ENCODE measurements at regions not wholly inside any gene's neighbourhood (a gene's known extent, or its start where the extent isn't known, plus 50 kb on each side); places are given as distances from the start of the nearest gene placed in this dataset.
"Not testable (repeated sequence)": the region's sequence is repeated elsewhere in the genome, so short reads cannot be mapped to it uniquely, and the experiment has no call there.

DNA sequence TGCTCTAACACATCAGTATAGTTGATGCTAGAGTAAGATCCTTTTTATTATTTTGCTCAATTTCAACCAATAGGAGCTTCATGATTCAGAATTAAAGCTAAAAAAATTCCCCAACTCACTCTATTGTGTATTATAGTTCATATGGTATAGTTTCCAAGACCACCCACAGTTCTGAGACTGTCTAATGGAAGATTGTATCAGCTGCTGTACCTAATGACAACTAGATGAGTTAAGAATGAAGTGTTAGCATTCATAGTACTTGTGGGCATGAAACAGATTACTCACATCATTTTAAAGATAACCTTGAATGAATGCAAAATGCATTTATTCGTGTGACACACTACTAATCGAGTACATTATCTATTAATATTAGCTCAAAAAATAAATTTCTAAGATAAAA, 289.9 kb upstream of the ATP11B start:
- DNase-seq (ENCODE audit: low read depth in 3 of 3) = no peak

DNA sequence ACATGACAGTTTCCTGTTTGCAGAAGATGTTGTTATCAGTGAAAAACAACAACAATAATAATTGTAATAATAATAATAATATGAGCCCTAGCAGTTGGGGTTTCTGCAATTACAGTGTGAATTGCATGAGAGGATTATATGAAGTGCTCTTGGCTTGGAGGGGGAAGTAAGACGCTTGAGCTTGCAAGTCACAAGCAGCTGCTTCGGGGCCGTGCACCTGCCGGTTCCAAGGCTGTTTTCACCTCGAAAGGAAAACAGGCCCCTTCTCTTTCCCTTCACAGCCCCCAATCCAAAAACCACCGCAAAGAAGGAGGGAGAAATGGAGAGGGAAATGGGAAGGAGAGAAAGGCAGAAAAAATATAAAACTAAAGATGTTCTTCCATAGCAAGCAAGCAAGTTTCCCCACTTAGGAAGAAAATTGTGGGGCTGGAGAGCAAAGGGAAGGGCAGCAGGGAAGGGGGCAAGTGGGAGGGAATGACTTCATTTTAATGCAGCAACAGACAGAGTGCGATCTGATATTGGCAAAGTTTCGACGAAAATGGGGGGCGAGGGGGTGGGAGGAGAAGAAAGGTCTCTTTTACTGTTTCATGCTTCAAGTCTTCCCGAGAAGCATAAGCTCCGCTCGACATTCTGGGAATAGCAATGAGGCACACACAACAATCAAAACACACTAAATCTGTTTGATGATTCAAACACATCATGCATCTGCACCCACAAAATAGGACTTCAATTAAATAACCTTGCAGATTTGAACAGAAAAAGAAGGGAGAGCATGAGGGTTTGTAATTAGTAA, 284.2 kb upstream of the ATP11B start:
- no peak for DNase-seq (ENCODE audit: low read depth in 3 of 3)

DNA sequence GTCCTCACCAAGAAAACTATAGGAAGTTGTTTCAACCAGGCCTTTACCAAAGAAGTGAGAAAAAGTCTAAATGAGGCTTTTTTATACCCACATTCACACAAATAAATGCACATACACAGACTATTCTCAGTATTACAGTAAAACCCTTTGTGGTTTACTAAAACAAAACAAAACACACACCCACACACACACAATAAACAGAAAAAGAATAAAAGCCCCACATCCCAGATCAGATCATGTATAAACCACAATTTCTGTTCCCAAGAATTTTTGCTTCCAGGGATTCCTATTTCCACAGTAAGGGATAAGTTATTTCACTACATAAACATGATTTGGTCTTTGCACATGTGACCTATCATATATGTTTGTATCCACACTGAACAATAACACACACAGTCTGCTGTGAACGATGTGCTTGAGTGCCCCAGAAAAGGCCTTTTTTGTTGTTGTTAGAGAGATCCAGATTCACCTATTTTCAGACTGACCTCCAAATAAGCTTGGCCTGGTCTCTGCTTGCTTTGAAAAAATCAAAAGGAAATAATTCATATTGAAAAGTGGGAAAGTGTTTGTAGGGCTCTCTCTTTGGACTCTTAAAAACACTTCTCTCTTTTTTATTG, 283.4 kb upstream of the ATP11B start:
- DNase-seq (ENCODE audit: low read depth in 3 of 3) = no peak

DNA sequence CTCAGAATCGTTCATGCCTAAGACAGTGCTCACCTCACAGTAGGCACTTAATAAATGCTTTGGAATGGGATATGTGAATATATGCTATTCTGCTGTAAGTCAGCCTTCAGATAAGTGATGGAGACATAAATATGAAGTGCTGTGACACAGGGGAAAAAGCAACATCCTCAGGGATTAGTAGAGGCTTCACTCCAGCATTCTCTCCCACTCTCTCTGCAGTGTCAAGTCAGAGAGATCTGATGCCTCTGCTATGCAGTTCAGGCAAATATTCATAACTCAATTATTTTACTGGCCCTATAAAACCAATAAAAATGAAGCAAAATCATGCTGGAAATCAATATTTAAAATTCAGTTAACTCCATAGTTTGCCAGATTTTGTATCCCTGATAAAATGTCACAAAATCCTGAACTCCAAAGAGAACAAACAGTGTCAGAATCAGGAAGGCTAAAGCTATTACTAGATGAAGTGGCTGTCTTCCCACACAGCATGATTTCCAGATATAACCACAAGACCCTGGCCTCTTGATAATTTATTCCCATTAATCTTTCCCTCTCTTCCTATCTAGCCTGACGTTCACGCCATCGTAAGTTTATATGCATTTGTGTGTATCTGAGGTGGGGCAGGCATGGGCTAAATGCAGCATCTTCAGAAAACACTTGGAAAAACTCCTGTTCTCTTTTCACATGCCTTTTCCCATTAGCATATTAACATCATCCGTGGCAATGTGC, 278.9 kb upstream of the ATP11B start:
- DNase-seq (ENCODE audit: low read depth in 3 of 3) = no peak

DNA sequence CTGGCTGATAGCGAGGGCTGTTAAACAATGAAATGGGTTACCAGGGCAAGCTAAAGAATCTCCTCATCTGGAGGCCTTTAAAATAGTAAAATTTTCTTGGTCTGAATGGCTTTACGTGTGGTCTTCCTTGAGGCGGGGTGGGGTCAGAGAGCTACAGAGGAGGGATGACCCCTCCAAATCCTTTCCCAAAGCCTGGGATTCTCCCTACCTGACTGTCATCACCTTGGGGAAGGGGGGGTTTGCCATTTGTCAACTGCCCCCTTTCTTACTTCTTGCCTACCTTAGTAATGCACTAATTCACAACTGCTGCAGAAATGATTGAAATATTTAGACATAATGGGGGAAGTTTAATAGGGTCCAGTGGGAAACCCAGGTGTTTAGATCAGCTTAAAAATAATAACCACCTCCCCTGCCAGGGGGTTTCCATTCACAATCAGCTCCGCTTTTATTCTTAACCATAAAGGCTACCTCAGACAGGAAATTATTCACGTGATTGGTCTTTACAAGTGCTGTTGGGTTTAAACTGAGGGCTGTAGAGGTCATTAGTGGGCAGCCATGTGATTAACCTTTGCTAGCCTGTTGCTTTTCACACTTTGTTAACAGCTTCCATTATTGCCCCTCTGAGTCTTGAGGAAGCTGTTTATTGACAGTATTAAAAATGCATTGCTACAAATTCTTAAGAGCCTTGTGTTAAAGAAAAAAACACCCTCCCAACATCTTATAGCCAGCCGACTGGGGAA, 276.5 kb upstream of the ATP11B start:
- DNase-seq (ENCODE audit: low read depth in 3 of 3) = no peak

DNA sequence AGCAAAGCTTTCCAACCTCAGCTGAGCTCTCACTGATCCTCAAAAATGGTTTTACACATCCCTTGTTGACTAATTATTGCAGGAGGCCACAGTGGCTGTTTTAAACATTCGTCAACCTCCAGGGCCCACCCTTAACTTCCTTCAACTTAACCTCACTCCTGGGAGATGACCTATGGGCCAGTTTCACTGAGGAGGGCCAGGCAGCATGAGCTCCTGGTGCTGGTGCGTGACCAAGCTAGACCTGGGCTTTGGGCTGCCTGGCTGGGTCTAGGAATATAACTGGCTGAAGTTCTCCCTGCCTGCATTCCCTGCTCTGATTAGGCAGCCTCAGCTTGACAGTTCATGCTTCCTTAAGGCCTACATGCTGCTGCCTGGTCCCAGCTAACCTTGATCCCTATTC, 273.7 kb upstream of the ATP11B start:
- no peak for DNase-seq (ENCODE audit: low read depth in 3 of 3)

DNA sequence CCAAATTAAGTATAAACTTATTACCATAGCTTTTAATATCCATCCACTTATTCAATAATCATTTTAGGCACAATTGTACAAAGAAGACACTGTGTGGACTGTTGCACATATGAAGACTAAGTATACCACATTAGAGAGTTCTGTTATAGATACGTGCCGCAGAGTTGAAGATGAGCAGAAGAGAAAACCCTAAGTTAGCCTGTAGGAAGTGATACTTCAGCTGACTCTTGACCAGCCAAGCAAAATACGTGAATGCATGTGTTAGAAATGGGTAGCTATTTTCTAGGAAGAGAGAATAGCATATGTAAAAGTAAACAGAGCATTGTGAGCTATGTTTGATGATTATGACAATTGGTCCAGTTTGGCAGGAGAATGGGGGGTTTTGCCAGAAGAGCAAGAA, 272.0 kb upstream of the ATP11B start:
- DNase-seq (ENCODE audit: low read depth in 3 of 3) = no peak

DNA sequence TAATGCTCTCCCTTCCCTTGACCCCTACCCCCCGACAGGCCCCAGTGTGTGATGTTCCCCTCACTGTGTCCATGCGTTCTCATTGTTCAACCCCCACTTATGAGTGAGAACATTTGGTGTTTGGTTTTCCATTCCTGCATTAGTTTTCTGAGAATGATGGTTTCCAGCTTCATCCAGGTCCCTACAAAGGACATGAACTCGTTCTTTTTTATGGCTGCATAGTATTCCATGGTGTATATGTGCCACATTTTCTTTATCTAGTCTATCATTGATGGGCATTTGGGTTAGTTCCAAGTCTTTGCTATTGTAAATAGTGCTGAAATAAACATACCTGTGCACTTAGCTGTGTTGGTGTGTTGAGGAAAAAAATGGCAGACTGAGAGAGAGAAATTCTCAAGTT, 269.9 kb upstream of the ATP11B start:
- DNase-seq (ENCODE audit: low read depth in 3 of 3) = not testable (repeated sequence)

DNA sequence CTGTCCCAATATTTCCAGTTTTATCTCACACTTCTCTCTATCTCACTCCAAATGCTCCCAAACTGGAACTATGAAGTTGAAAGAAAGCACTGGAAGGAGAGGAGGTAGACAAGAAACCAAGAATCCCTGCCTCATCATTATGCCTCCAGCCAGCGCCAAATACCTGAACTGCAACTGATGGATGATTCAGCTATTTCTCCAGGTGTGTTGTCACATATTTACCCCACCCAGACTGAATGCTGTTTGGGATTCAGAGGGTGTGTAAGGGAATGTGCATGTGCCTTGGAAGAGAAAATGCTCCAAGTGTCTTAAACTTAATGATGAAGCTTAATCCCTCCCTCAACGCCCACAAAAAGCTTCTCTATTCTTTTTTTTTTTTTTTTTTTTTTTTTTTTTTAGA, 269.5 kb upstream of the ATP11B start:
- DNase-seq (ENCODE audit: low read depth in 3 of 3) = no peak

DNA sequence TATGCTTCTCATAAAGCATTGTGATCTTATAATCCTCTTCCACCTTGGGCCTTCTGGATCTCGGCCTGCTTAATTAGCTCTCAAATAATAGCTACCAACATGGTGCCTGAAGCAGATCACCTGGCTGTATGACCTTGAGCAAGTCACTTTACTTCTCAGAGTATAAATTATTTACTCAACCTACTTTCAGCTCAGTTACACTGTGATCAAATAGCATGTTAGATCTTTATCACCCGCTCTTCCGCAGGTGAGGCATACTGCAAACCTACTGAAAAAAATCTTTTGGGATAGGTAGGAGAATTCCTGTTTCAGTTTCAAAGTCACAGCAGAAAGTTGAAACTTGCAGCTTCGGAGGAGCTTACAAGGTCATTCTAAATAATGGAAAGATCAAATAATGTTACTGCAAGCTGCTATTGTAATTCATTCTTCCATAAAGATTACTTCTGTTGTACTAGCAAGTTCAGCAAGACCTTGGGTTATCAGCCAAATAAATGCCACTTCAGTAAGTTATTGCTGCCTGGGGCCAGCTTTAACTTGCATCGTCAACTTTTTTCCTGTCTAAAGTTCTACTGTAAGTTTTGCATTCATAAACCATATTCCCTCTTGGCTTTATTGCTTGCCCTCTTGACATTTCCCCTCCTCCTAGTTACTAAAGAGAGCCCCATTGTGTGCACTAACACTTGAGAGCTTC, 268.4 kb upstream of the ATP11B start:
- no peak for DNase-seq (ENCODE audit: low read depth in 3 of 3)

DNA sequence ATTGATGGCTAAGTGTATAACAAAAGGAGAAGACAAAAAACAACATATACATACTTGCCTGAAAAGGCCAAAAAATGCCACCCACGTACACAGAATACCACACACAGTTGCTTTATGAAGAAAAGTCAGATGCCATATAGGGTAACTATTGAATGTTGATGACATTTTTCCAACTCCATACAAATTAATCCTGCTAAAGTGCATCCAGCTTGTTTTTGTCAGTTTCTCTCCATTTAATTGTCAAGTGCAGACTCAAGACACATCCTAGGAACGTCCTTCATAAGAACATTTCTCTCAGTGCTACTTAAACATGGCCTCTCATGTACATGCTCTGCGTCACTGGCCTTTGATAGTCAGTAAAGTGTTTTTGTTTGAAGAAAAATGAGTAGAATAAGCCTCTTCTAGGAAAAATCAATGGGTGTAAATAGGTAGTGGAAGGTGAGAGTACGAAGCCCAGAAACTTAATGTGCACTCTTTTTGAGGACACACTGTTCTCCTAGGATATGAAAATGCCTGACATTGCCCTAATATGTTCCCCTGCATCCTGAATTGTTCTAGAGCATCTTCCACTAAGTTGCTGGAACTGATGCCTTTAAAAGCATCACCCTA, 267.4 kb upstream of the ATP11B start:
- DNase-seq (ENCODE audit: low read depth in 3 of 3) = no peak

DNA sequence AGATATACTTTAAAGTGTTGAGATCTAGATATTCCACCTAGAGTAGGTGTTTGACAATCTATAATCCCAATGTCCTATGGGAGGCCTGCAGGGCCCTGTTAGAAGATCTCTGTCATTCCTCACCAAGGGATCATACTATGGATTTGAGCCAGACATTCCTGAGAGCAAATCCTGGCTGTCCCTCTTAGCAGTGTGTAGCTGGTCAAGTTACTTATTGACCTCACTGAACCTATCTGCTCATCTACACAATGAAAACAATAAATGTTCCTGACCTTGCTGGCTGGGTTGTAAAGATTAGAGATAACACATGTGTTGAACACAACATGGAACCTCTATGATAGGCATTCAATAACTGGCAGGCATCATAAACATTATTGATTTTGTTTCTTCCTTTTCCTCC, 265.6 kb upstream of the ATP11B start:
- DNase-seq (ENCODE audit: low read depth in 3 of 3) = no peak

DNA sequence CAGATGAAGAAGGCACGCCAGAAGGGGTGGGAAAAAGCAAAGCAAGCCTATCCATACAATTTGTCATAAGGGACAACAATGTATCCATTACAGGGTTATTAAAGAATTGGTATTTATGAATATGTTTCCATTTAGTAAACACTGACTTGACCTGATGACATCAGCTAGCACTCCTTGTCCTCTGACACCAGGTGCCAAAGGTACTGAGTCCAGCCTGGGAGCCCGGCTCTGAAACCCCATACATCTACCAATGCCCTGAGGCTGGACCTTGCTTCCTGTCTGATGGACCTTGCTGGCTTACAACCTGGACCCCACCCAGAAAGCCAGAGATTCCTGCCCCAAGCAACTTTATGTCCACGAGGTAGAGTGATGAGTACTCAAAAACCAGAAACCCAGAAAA, 263.0 kb upstream of the ATP11B start:
- no peak for DNase-seq (ENCODE audit: low read depth in 3 of 3)

DNA sequence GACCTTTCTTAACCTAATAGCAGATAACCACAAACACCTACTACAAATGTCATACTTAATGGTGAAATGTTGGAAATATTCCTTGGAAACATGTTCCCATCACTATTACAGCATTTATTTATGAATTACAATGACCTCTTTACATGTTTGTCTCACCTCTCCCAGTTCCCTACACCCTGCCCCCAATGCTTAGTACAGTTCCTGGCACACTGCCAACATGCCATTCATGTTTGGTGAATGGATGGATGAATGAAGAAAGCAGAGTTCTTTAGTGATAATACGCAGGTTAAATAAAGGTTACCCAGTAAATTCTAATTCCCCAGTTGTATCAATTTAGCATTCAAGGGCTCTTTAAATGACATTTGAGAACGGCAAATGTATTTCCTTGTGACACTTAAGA, 259.9 kb upstream of the ATP11B start:
- no peak for DNase-seq (ENCODE audit: low read depth in 3 of 3)

DNA sequence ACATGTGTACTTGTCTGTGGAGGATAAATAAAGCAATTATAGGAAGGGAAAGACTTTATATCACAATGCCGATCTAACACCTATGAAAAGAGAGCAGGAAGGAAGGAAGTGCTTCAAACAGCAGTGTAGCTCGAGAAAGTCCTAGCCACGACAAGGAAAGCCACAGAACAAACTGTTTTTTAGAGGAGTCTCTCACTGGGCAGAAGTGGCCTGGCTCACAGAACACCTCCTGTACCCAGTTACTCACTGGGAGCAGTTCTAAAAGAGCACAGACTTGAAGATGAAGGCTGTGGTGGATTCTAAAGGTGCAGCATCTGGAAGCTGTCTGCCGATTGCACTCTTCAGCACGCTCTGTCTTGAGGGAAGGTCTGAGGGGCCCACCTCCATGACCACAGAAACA, 248.8 kb upstream of the ATP11B start:
- DNase-seq (ENCODE audit: low read depth in 3 of 3) = no peak

DNA sequence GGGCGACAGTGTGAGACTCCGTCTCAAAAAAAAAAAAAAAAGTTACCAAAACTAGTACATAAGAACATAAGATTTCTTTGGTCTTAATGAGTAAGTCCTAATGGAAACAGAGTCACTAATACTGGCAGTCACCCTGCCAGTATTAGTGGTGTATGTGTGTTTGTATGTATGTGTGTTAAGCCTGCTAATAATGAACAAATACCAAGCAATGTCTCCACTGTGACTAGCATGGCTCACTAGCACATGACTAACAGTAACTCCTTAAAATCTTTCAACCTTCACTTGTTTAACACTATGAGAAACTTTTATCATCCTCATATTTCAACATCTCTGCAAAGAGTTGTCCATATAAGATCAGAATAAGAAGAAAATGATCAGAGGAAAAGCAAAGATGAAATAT, 231.0 kb upstream of the ATP11B start:
- no peak for DNase-seq (ENCODE audit: low read depth in 3 of 3)

DNA sequence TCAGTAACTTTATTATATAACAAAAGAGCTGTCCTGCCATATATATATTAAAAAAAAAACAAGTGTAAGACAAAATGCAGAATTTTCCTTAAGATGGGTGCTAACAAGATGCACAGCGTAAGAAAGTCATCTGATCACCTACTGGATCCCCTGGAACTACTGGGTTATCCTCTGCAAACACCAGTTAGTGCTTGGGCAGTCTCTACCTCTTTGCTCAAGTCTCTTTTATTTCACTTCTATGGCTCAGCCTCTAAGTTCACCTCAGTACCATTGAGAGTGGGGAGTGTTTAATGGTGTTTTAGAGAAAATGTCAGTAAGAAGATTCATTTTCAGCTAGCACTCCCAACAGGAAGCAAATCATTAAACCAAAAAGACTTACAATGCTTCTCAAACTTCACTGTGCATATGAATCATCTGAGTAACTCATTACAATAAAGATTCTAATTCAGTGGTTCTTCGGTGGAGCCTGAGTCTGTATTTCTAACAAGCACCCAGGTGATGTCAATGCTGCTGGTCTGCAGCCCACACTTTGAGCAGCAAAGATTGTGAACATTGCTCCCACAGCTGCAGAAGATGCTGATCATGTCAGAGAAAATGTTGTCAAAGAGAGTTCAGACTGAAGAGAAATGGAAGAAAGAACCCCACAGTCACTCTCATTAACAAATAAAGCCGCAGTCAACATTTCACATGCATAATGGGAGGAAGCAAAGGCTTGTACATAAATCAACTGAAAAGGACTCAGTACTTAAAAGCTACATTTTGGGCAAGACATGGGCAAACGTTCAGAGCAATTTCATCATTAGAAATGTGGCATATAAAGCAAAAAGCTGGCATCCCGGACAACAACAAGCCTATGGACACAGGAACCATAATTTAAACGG, 227.1 kb upstream of the ATP11B start:
- no peak for DNase-seq (ENCODE audit: low read depth in 3 of 3)

DNA sequence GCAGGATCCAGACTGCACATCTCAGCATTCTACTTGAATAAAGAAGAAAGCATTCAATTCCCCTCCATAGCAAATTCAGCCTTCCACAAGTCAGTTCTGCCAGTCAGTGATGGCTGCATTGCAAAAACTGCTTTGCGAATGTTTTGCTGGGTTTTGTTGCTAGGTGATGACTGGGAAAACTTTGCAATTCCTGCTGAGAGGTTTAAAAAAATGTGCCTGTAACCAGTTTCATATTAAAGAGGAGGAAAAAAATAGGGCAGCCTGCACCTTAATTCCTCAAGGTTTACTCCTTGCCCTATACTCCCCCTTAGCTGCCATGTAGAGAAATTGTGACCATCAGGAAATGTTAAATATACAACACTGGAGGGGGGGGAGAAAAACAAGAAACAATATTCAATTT, 225.6 kb upstream of the ATP11B start:
- no peak for DNase-seq (ENCODE audit: low read depth in 3 of 3)

DNA sequence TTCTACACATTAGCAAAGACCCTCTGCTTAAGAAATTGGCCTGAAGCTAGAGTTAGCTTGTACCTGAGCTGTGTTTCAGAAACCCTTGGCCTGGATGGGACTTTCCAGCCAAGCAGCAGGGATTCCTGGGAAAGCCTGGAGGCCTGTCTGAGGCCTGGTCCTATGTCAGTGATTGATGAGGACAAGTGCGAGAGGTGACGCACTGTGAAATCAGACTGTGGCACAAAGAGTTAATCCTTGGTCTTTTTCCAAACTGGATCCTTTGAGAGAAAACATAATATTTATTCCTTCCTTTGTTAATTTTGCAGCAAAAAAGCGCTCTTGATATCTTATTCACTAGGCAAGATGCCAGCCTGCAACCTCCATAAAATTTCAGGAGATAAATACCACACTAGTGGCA, 225.0 kb upstream of the ATP11B start:
- DNase-seq (ENCODE audit: low read depth in 3 of 3) = no peak

DNA sequence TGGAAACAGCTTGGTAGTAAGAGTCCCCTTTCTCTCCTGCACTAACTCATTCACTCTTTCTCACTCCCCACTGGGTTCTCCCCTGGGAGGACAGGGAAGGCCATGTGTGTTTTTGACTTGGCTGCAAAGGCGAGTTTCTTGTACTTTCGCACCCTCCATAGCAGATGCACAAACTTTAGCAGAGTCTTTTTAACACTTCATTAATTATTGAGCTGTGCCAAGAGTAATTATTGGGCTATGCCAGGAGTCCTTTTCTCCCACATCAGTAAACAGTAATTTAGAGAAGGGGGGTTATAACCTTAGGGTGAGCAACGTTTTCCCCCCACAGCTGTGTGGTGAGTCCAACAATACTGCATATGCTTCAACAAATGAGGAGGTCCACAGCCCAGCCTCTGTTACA, 224.4 kb upstream of the ATP11B start:
- DNase-seq (ENCODE audit: low read depth in 3 of 3) = no peak

Measured in stimulated activated CD4-positive, alpha-beta T cell treated with anti-CD3 and anti-CD28 coated beads, TNF-alpha, amount 100 ng/mL, for 4 hours (primary cell).